ENCODE measurements at regions not wholly inside any gene's neighbourhood (a gene's known extent, or its start where the extent isn't known, plus 50 kb on each side); places are given as distances from the start of the nearest gene placed in this dataset.

GRCh38 chr14:83568141-83568540 is 1961.8 kb upstream of the FLRT2 start:
- TF ChIP-seq, protein P1, sequence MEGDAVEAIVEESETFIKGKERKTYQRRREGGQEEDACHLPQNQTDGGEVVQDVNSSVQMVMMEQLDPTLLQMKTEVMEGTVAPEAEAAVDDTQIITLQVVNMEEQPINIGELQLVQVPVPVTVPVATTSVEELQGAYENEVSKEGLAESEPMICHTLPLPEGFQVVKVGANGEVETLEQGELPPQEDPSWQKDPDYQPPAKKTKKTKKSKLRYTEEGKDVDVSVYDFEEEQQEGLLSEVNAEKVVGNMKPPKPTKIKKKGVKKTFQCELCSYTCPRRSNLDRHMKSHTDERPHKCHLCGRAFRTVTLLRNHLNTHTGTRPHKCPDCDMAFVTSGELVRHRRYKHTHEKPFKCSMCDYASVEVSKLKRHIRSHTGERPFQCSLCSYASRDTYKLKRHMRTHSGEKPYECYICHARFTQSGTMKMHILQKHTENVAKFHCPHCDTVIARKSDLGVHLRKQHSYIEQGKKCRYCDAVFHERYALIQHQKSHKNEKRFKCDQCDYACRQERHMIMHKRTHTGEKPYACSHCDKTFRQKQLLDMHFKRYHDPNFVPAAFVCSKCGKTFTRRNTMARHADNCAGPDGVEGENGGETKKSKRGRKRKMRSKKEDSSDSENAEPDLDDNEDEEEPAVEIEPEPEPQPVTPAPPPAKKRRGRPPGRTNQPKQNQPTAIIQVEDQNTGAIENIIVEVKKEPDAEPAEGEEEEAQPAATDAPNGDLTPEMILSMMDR (IDR thresholded peaks at IDR 0.05; ENCODE audit: low read length), result no peak
- TF ChIP-seq EZH2 (IDR thresholded peaks at IDR 0.05; ENCODE audit: borderline replicate concordance, low read length), result no peak
